GM15510 (cell line): ENCODE measurements at regions not wholly inside any gene's neighbourhood (a gene's known extent, or its start where the extent isn't known, plus 50 kb on each side); places are given as distances from the start of the nearest gene placed in this dataset.

Source experiments
- POLR2A ChIP-seq: IDR thresholded peaks from 3 replicates; pipeline ENCODE4 v1.6.1; 2011; ENCODE audit warnings: borderline replicate concordance; ENCODE audit not compliant: insufficient read length; ENCODE audit errors: extremely low read depth

- no peak for TF ChIP-seq POLR2A
Measured at GRCh38 chr19:28838909-28839308, 374.0 kb downstream of the UQCRFS1 start.

GRCh38 chr19:28836421-28836820, 376.5 kb downstream of the UQCRFS1 start:
- TF ChIP-seq POLR2A, result no peak

GRCh38 chr19:28834996-28835395, 378.0 kb downstream of the UQCRFS1 start:
- no peak for TF ChIP-seq POLR2A

- no peak for TF ChIP-seq POLR2A
Measured at GRCh38 chr19:28831462-28831861, 381.5 kb downstream of the UQCRFS1 start.

- TF ChIP-seq POLR2A, result no peak
Measured at GRCh38 chr19:28829762-28830161, 383.2 kb downstream of the UQCRFS1 start.

GRCh38 chr19:28829359-28829758, 383.6 kb downstream of the UQCRFS1 start:
- no peak for TF ChIP-seq POLR2A

- no peak for TF ChIP-seq POLR2A
Measured at GRCh38 chr19:28828276-28828870, 384.6 kb downstream of the UQCRFS1 start.

- no peak for TF ChIP-seq POLR2A
Measured at GRCh38 chr19:28827382-28827781, 385.6 kb downstream of the UQCRFS1 start.

GRCh38 chr19:28823338-28823961, 389.5 kb downstream of the UQCRFS1 start:
- TF ChIP-seq POLR2A, result no peak

- no peak for TF ChIP-seq POLR2A
Measured at GRCh38 chr19:28820289-28820688, 392.7 kb downstream of the UQCRFS1 start.

- TF ChIP-seq POLR2A, result no peak
Measured at GRCh38 chr19:28815257-28815656, 397.7 kb downstream of the UQCRFS1 start.

- TF ChIP-seq POLR2A, result no peak
Measured at GRCh38 chr19:28794301-28794700, 418.6 kb downstream of the UQCRFS1 start.

GRCh38 chr19:28793391-28794168, 419.4 kb downstream of the UQCRFS1 start:
- no peak for TF ChIP-seq POLR2A

GRCh38 chr19:28785971-28786370, 427.0 kb downstream of the UQCRFS1 start:
- no peak for TF ChIP-seq POLR2A

- no peak for TF ChIP-seq POLR2A
Measured at GRCh38 chr19:28764066-28764465, 448.9 kb downstream of the UQCRFS1 start.

GRCh38 chr19:28746478-28746877, 466.5 kb downstream of the UQCRFS1 start:
- no peak for TF ChIP-seq POLR2A
